A549 (cell line): ENCODE measurements at regions not wholly inside any gene's neighbourhood (a gene's known extent, or its start where the extent isn't known, plus 50 kb on each side); places are given as distances from the start of the nearest gene placed in this dataset.

Experiments used
- ATAC-seq, 2 experiments: fragments of 200-7000 bp in 1 of 2; fragments of >200 bp in 1 of 2; cut with Nextera tagmentation in 1 of 2; cut with Tn5 transposase in 1 of 2; 3 replicates each; pipeline versions ENCODE4 v1.8.0 to v1.9.1; 2018 to 2020; ENCODE audit warnings: mild to moderate bottlenecking in 1 of 2, moderate library complexity in 1 of 2
- CTCF ChIA-PET: fragments of 300-600 bp; sonication (Branson Sonifier 250); formaldehyde crosslinking; extraction: SDS; loops from one replicate; lab custom pipeline; 2021; ENCODE audit warnings: antibody characterized with exemption, inconsistent platforms; lab: Yijun Ruan, JAX
- POLR2A ChIA-PET: fragments of 350-600 bp; formaldehyde crosslinking; extraction: SDS; loops from one replicate; lab custom pipeline; 2021; ENCODE audit warnings: antibody characterized with exemption, inconsistent platforms; lab: Yijun Ruan, JAX
- DNase-seq, 2 experiments: peaks; one replicate each; pipeline versions ENCODE4 v3.0.0 to v3.0.0-alpha.2; 2011 to 2016; ENCODE audit warnings: low read depth in 1 of 2, low spot score in 1 of 2
- FAIRE-seq: peaks from 2 replicates; lab custom pipeline; 2011; peaks lifted over from hg19 to GRCh38; lab: Jason Lieb, UNC
- H3K27ac ChIP-seq, 2 experiments: fragments of >200 bp; sonication (Bioruptor Twin); formaldehyde crosslinking; 3 replicates each; pipeline ENCODE4 v1.5.1; 2016 to 2017
- H3K4me1 ChIP-seq: fragments of >200 bp; sonication (Bioruptor Twin); formaldehyde crosslinking; 3 replicates; pipeline ENCODE4 v1.6.1; 2016
- H3K4me2 ChIP-seq: fragments of >200 bp; sonication (Bioruptor Twin); formaldehyde crosslinking; 3 replicates; pipeline ENCODE4 v1.6.1; 2016
- H3K4me3 ChIP-seq: fragments of >200 bp; sonication (Bioruptor Twin); formaldehyde crosslinking; 3 replicates; pipeline ENCODE4 v1.5.1; 2016
- H3K9me3 ChIP-seq: fragments of >200 bp; sonication (Bioruptor Twin); formaldehyde crosslinking; 3 replicates; pipeline ENCODE4 v1.6.1; 2016
- BHLHE40 ChIP-seq: IDR thresholded peaks from 2 replicates; pipeline ENCODE4 v1.6.1; 2012; ENCODE audit warnings: low read depth, low read length, inconsistent platforms
- CBX8 ChIP-seq: fragments of 200-600 bp; sonication (generic); IDR thresholded peaks from 2 replicates; pipeline ENCODE4 v1.6.1; 2016
- CHD2 ChIP-seq: fragments of 150-350 bp; IDR thresholded peaks from 2 replicates; pipeline ENCODE4 v1.6.1; 2014; ENCODE audit warnings: low read length; ENCODE audit not compliant: partially characterized antibody
- EHF ChIP-seq: fragments of 250-450 bp; sonication (Bioruptor Pico); IDR thresholded peaks from 2 replicates; pipeline ENCODE4 v1.5.0; 2020; ENCODE audit warnings: mild to moderate bottlenecking
- EHMT2 ChIP-seq: fragments of 200-600 bp; sonication (generic); IDR thresholded peaks from 2 replicates; pipeline ENCODE4 v1.6.1; 2016; ENCODE audit warnings: antibody characterized with exemption, low read depth, mild to moderate bottlenecking, moderate library complexity
- EP300 ChIP-seq, 2 experiments: fragments of >200 bp; sonication (Bioruptor Twin); formaldehyde crosslinking; IDR thresholded peaks; 2 replicates in 1 of 2; 3 replicates in 1 of 2; pipeline ENCODE4 v1.6.1; 2016 to 2017
- HDAC2 ChIP-seq: fragments of 200-600 bp; sonication (generic); IDR thresholded peaks from 2 replicates; pipeline ENCODE4 v1.6.1; 2016
- HOXA7 ChIP-seq: fragments of 250-450 bp; sonication (Bioruptor Pico); IDR thresholded peaks from 2 replicates; pipeline ENCODE4 v1.5.0; 2020; ENCODE audit warnings: mild to moderate bottlenecking, moderate library complexity
- HOXB13 ChIP-seq: fragments of 250-450 bp; sonication (Bioruptor Pico); IDR thresholded peaks from 2 replicates; pipeline ENCODE4 v1.5.0; 2020; ENCODE audit warnings: low read depth, mild to moderate bottlenecking, moderate library complexity
- KDM5A ChIP-seq: fragments of 200-600 bp; sonication (generic); IDR thresholded peaks from 2 replicates; pipeline ENCODE4 v1.6.1; 2016; ENCODE audit warnings: antibody characterized with exemption, mild to moderate bottlenecking
- MAZ ChIP-seq: fragments of 150-350 bp; IDR thresholded peaks from 2 replicates; pipeline ENCODE4 v1.6.1; 2014; ENCODE audit warnings: antibody characterized with exemption, low read depth, low read length, borderline replicate concordance
- NFE2L2 ChIP-seq: fragments of 150-350 bp; conservative IDR thresholded peaks from 2 replicates; pipeline ENCODE4 v1.6.1; 2014; ENCODE audit warnings: low read length
- NPAS2 ChIP-seq: fragments of 250-450 bp; sonication (Bioruptor Pico); IDR thresholded peaks from 2 replicates; pipeline ENCODE4 v1.8.0; 2022; ENCODE audit warnings: mild to moderate bottlenecking, moderate library complexity, borderline replicate concordance
- NR3C1 ChIP-seq: fragments of >200 bp; sonication (Bioruptor Twin); formaldehyde crosslinking; IDR thresholded peaks from 3 replicates; pipeline ENCODE4 v1.6.1; 2017
- PBX3 ChIP-seq: IDR thresholded peaks from 2 replicates; pipeline ENCODE4 v1.6.1; 2012
- POLR2A ChIP-seq: IDR thresholded peaks from 2 replicates; pipeline ENCODE4 v1.6.1; 2012; ENCODE audit warnings: mild to moderate bottlenecking, low read length
- RAD21 ChIP-seq, 2 experiments: fragments of >200 bp in 1 of 2; sonication (Bioruptor Twin) in 1 of 2; formaldehyde crosslinking in 1 of 2; IDR thresholded peaks in 1 of 2; conservative IDR thresholded peaks in 1 of 2; 2 replicates in 1 of 2; 3 replicates in 1 of 2; pipeline ENCODE4 v1.6.1; 2012 to 2018; ENCODE audit warnings: inconsistent platforms in 1 of 2
- RARB ChIP-seq: fragments of 250-450 bp; sonication (Bioruptor Pico); IDR thresholded peaks from 2 replicates; pipeline ENCODE4 v1.8.0; 2021; ENCODE audit warnings: mild to moderate bottlenecking, moderate library complexity
- REST ChIP-seq: fragments of 200-600 bp; sonication (generic); IDR thresholded peaks from 2 replicates; pipeline ENCODE4 v1.6.1; 2016; ENCODE audit warnings: antibody characterized with exemption, mild to moderate bottlenecking, moderate library complexity
- TFCP2L1 ChIP-seq: fragments of 250-450 bp; sonication (Bioruptor Pico); IDR thresholded peaks from 2 replicates; pipeline ENCODE4 v1.5.0; 2021; ENCODE audit warnings: mild to moderate bottlenecking
- ZNF302 ChIP-seq: fragments of 250-450 bp; sonication (Bioruptor Pico); IDR thresholded peaks from 2 replicates; pipeline ENCODE4 v1.9.0; 2021; ENCODE audit warnings: inconsistent platforms, mild to moderate bottlenecking, moderate library complexity
- ZSCAN20 ChIP-seq: fragments of 250-450 bp; sonication (Bioruptor Pico); IDR thresholded peaks from 2 replicates; pipeline ENCODE4 v1.8.0; 2022; ENCODE audit warnings: mild to moderate bottlenecking, moderate library complexity
- WGBS: methylation state at CpG from one replicate; pipeline ENCODE4 v1.1.6; 2017; ENCODE audit errors: missing lambda C conversion rate; 5-methylcytosine and 5-hydroxymethylcytosine counted together
- TF ChIP-seq, protein P1 (sequence below): fragments of 250-450 bp; sonication (Bioruptor Pico); IDR thresholded peaks from 2 replicates; pipeline ENCODE4 v1.5.0; 2021; ENCODE audit warnings: mild to moderate bottlenecking, moderate library complexity, borderline replicate concordance
- TF ChIP-seq, protein P2 (sequence below): fragments of 450-650 bp; IDR thresholded peaks from 2 replicates; pipeline ENCODE4 v1.6.1; 2014; ENCODE audit warnings: antibody characterized with exemption

DNA sequence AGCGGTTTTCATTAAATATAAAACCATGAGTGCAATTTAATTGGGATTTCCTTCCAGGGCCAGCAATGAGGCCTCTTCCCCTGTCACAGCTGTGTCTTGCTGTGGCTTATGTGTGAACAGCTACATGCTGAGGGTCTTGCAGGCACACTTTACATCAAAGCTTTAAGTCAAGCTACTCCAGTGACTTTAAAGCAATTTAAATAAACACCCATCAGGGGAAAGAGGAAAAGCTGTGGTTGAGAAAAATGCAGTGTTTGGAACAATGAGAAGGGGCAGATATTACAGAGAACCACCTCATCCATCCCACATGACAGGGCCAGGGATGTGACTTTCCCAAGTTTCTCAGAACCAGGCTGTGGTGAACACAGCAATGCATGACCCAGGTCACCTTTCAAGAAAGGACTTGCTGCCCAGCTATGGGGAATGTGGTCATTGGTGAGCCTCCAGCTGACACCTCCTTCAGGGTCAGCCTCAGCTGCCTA is 115.9 kb upstream of the LPAR1 start:
- Histone ChIP-seq H3K9me3 (no peaks in the 10 kb centered on the region), H3K4me2 (no peak overlapping the region), H3K4me1 (no peaks in the 10 kb centered on the region), H3K4me3 (no peak overlapping the region), H3K27ac (no peak overlapping the region)
- ATAC-seq (no peak), DNase-seq (no peak), FAIRE-seq (no peak)
- TF ChIP-seq EHMT2 = no peak
- TF ChIP-seq TFCP2L1 (CRISPR knock-in tag) = no peak
- no peak for TF ChIP-seq CHD2
- no peak for TF ChIP-seq NR3C1
- TF ChIP-seq EP300 (IDR thresholded peaks at IDR 0.05) = no peak
- TF ChIP-seq, protein P1, sequence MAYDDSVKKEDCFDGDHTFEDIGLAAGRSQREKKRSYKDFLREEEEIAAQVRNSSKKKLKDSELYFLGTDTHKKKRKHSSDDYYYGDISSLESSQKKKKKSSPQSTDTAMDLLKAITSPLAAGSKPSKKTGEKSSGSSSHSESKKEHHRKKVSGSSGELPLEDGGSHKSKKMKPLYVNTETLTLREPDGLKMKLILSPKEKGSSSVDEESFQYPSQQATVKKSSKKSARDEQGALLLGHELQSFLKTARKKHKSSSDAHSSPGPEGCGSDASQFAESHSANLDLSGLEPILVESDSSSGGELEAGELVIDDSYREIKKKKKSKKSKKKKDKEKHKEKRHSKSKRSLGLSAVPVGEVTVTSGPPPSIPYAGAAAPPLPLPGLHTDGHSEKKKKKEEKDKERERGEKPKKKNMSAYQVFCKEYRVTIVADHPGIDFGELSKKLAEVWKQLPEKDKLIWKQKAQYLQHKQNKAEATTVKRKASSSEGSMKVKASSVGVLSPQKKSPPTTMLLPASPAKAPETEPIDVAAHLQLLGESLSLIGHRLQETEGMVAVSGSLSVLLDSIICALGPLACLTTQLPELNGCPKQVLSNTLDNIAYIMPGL (CRISPR knock-in tag) = no peak
- TF ChIP-seq ZSCAN20 = no peak
- no peak for TF ChIP-seq KDM5A
- no peak for TF ChIP-seq NPAS2 (CRISPR knock-in tag)
- no peak for TF ChIP-seq CBX8
- TF ChIP-seq EHF (CRISPR knock-in tag) = no peak
- TF ChIP-seq HOXA7 (CRISPR knock-in tag) = no peak
- no peak for TF ChIP-seq REST
- no peak for TF ChIP-seq RAD21 (conservative IDR thresholded peaks at IDR 0.05 in 1 of 2, IDR thresholded peaks at IDR 0.05 in 1 of 2)
- no peak for TF ChIP-seq PBX3
- no peak for TF ChIP-seq POLR2A
- TF ChIP-seq NFE2L2 = no peak
- WGBS = 88% methylated on average over 1 of the region's 1 CpG
- CTCF ChIA-PET = interaction anchor here (0.7 to 1.3 kb wide), 2 partner anchors 11 to 32 kb away, joined by 3 to 4 read pairs; no protein-coding TSS in a partner anchor
- POLR2A ChIA-PET = no interaction called here

- no peak overlapping the region for H3K27ac ChIP-seq
- no peak overlapping the region for H3K4me2 ChIP-seq
- H3K4me1 ChIP-seq = peaks cover 5% of the 10 kb centered on the region; the same call in 1 of the 3 replicates
- TF ChIP-seq NFE2L2 = no peak
- TF ChIP-seq KDM5A = no peak
- TF ChIP-seq HOXB13 (CRISPR knock-in tag) = no peak
- no peak for TF ChIP-seq HDAC2
- TF ChIP-seq NPAS2 (CRISPR knock-in tag) = no peak
- no peak for TF ChIP-seq RARB (CRISPR knock-in tag)
- no peak for TF ChIP-seq EHMT2
- TF ChIP-seq, protein P2, sequence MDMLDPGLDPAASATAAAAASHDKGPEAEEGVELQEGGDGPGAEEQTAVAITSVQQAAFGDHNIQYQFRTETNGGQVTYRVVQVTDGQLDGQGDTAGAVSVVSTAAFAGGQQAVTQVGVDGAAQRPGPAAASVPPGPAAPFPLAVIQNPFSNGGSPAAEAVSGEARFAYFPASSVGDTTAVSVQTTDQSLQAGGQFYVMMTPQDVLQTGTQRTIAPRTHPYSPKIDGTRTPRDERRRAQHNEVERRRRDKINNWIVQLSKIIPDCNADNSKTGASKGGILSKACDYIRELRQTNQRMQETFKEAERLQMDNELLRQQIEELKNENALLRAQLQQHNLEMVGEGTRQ = no peak
- TF ChIP-seq BHLHE40 = no peak
- TF ChIP-seq ZNF302 (CRISPR knock-in tag) = no peak
- TF ChIP-seq MAZ = no peak
- 48% methylated on average over 2 of the region's 2 CpGs for WGBS
- DNase-seq (no peak), FAIRE-seq (no peak), ATAC-seq (no peak)
- no peaks in the 10 kb centered on the region for H3K9me3 ChIP-seq
- ChIA-PET POLR2A (no interaction called here), CTCF (interaction anchor here (1.3 kb wide), 1 partner anchor 12 kb away, joined by 4 read pairs; no protein-coding TSS in a partner anchor)
- H3K4me3 ChIP-seq = no peak overlapping the region
Measured at GRCh38 chr9:111152614-111153406, 114.5 kb upstream of the LPAR1 start.
